Chondrocyte (in vitro differentiated cells): ENCODE measurements at regions not wholly inside any gene's neighbourhood (a gene's known extent, or its start where the extent isn't known, plus 50 kb on each side); places are given as distances from the start of the nearest gene placed in this dataset.
"Not testable (repeated sequence)": the region's sequence is repeated elsewhere in the genome, so short reads cannot be mapped to it uniquely, and the experiment has no call there.

ENCODE experiments used
- DNase-seq: peaks from one replicate; pipeline ENCODE4 v3.0.0; 2021; ENCODE audit warnings: mixed read lengths, low spot score
- H3K27ac Mint-ChIP-seq: one replicate; pipeline ENCODE4 v1.8.0; 2021; ENCODE audit warnings: mild to moderate bottlenecking, moderate library complexity, mixed read lengths; ENCODE audit not compliant: unreplicated experiment
- H3K27me3 Mint-ChIP-seq: 2 replicates; pipeline ENCODE4 v1.8.0; 2021; ENCODE audit warnings: low read depth, mixed read lengths
- H3K36me3 Mint-ChIP-seq: 2 replicates; pipeline ENCODE4 v1.8.0; 2021; ENCODE audit warnings: low read depth, mixed read lengths
- H3K4me1 Mint-ChIP-seq: 2 replicates; pipeline ENCODE4 v1.8.0; 2021; ENCODE audit warnings: low read depth, mild to moderate bottlenecking, mixed read lengths
- H3K4me3 Mint-ChIP-seq: one replicate; pipeline ENCODE4 v1.8.0; 2021; ENCODE audit warnings: mild to moderate bottlenecking, moderate library complexity, mixed read lengths; ENCODE audit not compliant: unreplicated experiment
- H3K9me3 Mint-ChIP-seq: 2 replicates; pipeline ENCODE4 v1.8.0; 2021; ENCODE audit warnings: low read depth, mixed read lengths
- TF ChIP-seq, protein P1 (sequence below): fragments of 200-600 bp; sonication (generic); IDR thresholded peaks from 2 replicates; pipeline ENCODE4 v1.5.0; 2021; ENCODE audit warnings: antibody characterized with exemption, mild to moderate bottlenecking, moderate library complexity

DNA sequence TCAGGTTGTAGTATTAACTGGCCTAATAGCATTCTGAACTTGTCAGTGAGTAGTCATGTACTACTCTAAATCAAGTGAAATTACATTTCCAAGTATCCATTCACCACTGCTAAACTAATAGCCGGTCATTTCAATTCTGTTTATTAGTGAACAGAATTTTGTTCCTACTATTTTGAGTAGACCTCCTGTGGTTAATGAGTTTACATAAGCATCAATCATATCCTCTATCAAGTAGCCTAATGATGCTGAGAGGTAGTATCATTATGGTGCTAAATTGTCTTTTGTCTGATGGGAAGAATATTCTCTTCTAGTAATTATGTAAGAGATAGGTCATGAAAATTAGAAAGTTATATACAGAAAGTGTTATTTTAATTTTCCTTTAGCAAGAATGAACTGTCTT is 602.8 kb downstream of the KCNT2 start:
- H3K36me3 Mint-ChIP-seq: no peaks in the 10 kb centered on the region
- H3K9me3 Mint-ChIP-seq: no peaks in the 10 kb centered on the region
- TF ChIP-seq, protein P1, sequence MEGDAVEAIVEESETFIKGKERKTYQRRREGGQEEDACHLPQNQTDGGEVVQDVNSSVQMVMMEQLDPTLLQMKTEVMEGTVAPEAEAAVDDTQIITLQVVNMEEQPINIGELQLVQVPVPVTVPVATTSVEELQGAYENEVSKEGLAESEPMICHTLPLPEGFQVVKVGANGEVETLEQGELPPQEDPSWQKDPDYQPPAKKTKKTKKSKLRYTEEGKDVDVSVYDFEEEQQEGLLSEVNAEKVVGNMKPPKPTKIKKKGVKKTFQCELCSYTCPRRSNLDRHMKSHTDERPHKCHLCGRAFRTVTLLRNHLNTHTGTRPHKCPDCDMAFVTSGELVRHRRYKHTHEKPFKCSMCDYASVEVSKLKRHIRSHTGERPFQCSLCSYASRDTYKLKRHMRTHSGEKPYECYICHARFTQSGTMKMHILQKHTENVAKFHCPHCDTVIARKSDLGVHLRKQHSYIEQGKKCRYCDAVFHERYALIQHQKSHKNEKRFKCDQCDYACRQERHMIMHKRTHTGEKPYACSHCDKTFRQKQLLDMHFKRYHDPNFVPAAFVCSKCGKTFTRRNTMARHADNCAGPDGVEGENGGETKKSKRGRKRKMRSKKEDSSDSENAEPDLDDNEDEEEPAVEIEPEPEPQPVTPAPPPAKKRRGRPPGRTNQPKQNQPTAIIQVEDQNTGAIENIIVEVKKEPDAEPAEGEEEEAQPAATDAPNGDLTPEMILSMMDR: no peak
- DNase-seq: no peak
- H3K4me3 Mint-ChIP-seq: no peak overlapping the region
- H3K27ac Mint-ChIP-seq: no peak overlapping the region
- H3K27me3 Mint-ChIP-seq: no peaks in the 10 kb centered on the region
- no peaks in the 10 kb centered on the region for H3K4me1 Mint-ChIP-seq

DNA sequence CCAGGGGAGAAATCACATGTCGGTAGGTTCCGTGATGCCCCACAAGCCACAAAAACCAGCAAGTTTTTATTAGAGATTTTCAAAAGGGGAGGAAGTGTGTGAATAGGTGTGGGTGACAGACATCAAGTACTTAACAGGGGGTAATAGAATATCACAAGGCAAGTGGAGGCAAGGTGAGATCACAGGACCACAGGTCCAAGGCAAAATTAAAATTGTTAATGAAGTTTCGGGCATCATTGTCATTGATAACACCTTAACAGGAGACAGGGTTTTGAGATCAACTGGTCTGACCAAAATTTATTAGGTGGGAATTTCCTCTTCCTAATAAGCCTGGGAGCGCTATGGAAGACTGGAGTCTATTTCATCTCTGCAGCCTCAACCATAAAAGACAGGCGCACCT is 603.9 kb downstream of the KCNT2 start:
- DNase-seq, H3K4me3 Mint-ChIP-seq, H3K36me3 Mint-ChIP-seq, H3K27me3 Mint-ChIP-seq, H3K9me3 Mint-ChIP-seq, H3K27ac Mint-ChIP-seq, H3K4me1 Mint-ChIP-seq: not testable (repeated sequence)

DNA sequence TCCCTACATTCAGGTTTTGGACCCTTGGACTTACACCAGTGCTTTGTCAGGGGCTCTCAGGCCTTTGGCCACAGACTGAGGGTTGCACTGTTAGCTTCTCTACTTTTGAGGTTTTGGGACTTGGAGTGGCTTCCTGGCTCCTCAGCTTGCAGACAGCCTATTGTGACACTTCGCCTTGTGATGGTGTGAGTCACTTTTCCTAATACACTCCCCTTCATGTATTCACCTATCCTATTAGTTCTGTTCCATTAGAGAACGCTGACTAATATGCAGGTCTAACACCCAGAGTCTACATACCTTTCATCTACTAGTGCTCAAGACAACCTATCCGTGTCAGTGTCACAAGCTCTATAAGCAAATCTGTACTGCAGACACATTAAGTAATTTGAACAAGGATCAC is 605.3 kb downstream of the KCNT2 start:
- no peak for DNase-seq
- H3K9me3 Mint-ChIP-seq: peaks cover 2% of the 10 kb centered on the region

DNA sequence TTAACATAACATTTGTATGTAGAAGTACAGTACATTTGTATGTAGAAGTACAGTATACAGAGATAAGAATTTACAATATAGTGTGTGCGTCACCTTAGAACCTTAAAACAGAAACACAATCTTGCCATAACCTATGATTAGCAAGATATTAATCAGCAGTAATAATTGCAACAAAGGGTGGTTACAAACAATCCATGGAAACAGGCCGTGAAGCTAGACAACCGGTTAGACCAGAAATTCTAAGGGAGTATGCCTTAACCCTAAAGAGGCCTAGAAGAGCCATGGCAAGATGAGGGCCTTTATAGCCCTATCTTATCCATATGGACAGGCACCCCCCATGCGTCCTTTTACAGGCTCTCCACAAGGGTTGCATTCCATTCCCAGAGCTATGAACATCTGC is 605.9 kb downstream of the KCNT2 start:
- not testable (repeated sequence) for H3K27me3 Mint-ChIP-seq

More for the DNA sequence above, 605.3 kb downstream of the KCNT2 start:
- Mint-ChIP-seq H3K4me1 (no peaks in the 10 kb centered on the region), H3K27ac (no peak overlapping the region), H3K4me3 (no peak overlapping the region), H3K27me3 (no peaks in the 10 kb centered on the region), H3K36me3 (no peaks in the 10 kb centered on the region)
- TF ChIP-seq, protein P1: no peak

DNA sequence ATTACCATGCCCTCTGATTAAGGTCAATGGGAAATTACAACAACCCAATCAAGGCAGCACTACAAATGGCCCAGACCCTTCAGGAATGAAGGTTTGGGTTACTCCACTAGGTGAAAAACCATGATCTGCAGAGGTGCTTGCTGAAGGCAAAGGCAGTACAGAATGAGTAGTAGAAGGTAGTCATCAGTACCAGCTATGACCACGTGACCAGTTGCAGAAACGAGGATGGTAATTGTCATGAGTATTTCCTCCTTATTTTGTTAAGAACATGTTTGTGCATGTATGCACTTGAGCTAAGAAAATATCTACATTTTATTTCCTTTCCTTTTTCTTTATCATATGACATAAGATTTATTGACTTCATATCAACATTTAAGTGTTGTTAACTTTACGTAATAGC is 607.1 kb downstream of the KCNT2 start:
- TF ChIP-seq, protein P1: no peak
- Mint-ChIP-seq H3K27me3 (no peaks in the 10 kb centered on the region), H3K4me1 (no peaks in the 10 kb centered on the region)

More for the DNA sequence above, 605.9 kb downstream of the KCNT2 start:
- not testable (repeated sequence) for DNase-seq, H3K4me3 Mint-ChIP-seq, H3K27ac Mint-ChIP-seq, H3K36me3 Mint-ChIP-seq, H3K9me3 Mint-ChIP-seq, H3K4me1 Mint-ChIP-seq

DNA sequence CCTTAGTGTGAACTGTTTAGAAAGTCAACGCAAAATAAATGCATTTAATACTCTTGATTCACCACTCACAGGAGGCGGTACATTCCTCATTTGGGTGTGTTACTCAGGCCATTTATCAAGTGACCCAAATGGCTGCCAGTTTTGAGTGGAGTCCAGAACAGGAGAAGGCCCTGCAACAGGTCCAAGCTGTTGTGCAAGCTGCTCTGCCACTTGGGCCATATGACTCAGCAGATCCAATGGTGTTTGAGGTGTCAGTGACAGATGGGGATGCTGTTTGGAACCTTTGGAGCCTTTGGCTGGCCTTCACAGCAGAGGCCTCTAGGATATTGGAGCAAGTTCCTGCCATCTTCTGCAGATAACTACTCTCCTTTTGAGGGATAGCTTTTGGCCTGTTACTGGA is 609.2 kb downstream of the KCNT2 start:
- TF ChIP-seq, protein P1: no peak
- no peaks in the 10 kb centered on the region for H3K36me3 Mint-ChIP-seq
- DNase-seq: no peak
- H3K9me3 Mint-ChIP-seq: peaks cover 2% of the 10 kb centered on the region
- H3K4me1 Mint-ChIP-seq: no peaks in the 10 kb centered on the region
- H3K27me3 Mint-ChIP-seq: no peaks in the 10 kb centered on the region
- H3K27ac Mint-ChIP-seq: no peak overlapping the region
- H3K4me3 Mint-ChIP-seq: no peak overlapping the region

More for the DNA sequence above, 607.1 kb downstream of the KCNT2 start:
- Mint-ChIP-seq H3K9me3 (peaks cover 2% of the 10 kb centered on the region), H3K36me3 (no peaks in the 10 kb centered on the region), H3K27ac (no peak overlapping the region), H3K4me3 (no peak overlapping the region)
- no peak for DNase-seq
